Fibroblast of lung (primary cell): ENCODE measurements at regions not wholly inside any gene's neighbourhood (a gene's known extent, or its start where the extent isn't known, plus 50 kb on each side); places are given as distances from the start of the nearest gene placed in this dataset.
"Not testable (repeated sequence)": the region's sequence is repeated elsewhere in the genome, so short reads cannot be mapped to it uniquely, and the experiment has no call there.

ENCODE experiments used
- DNase-seq, 2 donors: peaks; one replicate each; pipeline versions ENCODE4 v3.0.0 to v3.0.0-alpha.2; 2010; ENCODE audit warnings: low read depth in 2 of 2
- H2AFZ ChIP-seq: 2 replicates; pipeline ENCODE4 v1.5.1; 2012; ENCODE audit warnings: low read length, control low read depth, inconsistent platforms
- H3K27ac ChIP-seq: 2 replicates; pipeline ENCODE4 v1.5.1; 2011; ENCODE audit warnings: low read length, control low read depth; ENCODE audit not compliant: insufficient read depth
- H3K27me3 ChIP-seq: 2 replicates; pipeline ENCODE4 v1.5.1; 2011; ENCODE audit warnings: mild to moderate bottlenecking, low read length; ENCODE audit not compliant: control insufficient read depth, insufficient read depth
- H3K36me3 ChIP-seq: 2 replicates; pipeline ENCODE4 v1.5.1; 2011; ENCODE audit warnings: low read length; ENCODE audit not compliant: control insufficient read depth, insufficient read depth
- H3K4me1 ChIP-seq: 2 replicates; pipeline ENCODE4 v1.5.1; 2011; ENCODE audit warnings: low read length; ENCODE audit not compliant: control insufficient read depth, insufficient read depth; ENCODE audit errors: extremely low read depth
- H3K4me2 ChIP-seq: 2 replicates; pipeline ENCODE4 v1.5.1; 2011; ENCODE audit warnings: low read length, control low read depth; ENCODE audit not compliant: insufficient read depth; ENCODE audit errors: extremely low read depth
- H3K4me3 ChIP-seq, 4 experiments: fragments of 200-600 bp in 1 of 4; sonication (generic) in 1 of 4; replicated peaks in 1 of 4; 2 replicates each; pipeline ENCODE4 v1.5.1; 2011 to 2016; ENCODE audit warnings: low read length in 4 of 4, low read depth in 3 of 4, mild to moderate bottlenecking in 3 of 4, control low read depth in 2 of 4, inconsistent platforms in 1 of 4, mixed read lengths in 1 of 4; ENCODE audit not compliant: insufficient read depth in 1 of 4; ENCODE audit errors: control extremely low read depth in 1 of 4
- H3K79me2 ChIP-seq: 2 replicates; pipeline ENCODE4 v1.5.1; 2012; ENCODE audit warnings: mild to moderate bottlenecking, low read length, inconsistent platforms; ENCODE audit not compliant: control insufficient read depth, insufficient read depth
- H3K9ac ChIP-seq: 2 replicates; pipeline ENCODE4 v1.5.1; 2011; ENCODE audit warnings: mild to moderate bottlenecking, low read length, control low read depth; ENCODE audit not compliant: insufficient read depth
- H3K9me3 ChIP-seq: 2 replicates; pipeline ENCODE4 v1.5.1; 2012; ENCODE audit warnings: low read depth, low read length; ENCODE audit not compliant: control insufficient read depth, insufficient read depth
- H4K20me1 ChIP-seq: 2 replicates; pipeline ENCODE4 v1.5.1; 2011; ENCODE audit warnings: low read length; ENCODE audit not compliant: control insufficient read depth, insufficient read depth; ENCODE audit errors: extremely low read depth

GRCh38 chr1:121008512-121009215 is 119.1 kb downstream of the PPIAL4A start:
- not testable (repeated sequence) for H3K27ac ChIP-seq, H3K4me1 ChIP-seq, H3K4me3 ChIP-seq, H2AFZ ChIP-seq, H3K9me3 ChIP-seq, H4K20me1 ChIP-seq, H3K36me3 ChIP-seq, H3K4me2 ChIP-seq, H3K27me3 ChIP-seq, DNase-seq, H3K79me2 ChIP-seq, H3K9ac ChIP-seq

- not testable (repeated sequence) for H3K79me2 ChIP-seq, H2AFZ ChIP-seq, H3K27me3 ChIP-seq, H3K4me3 ChIP-seq, H4K20me1 ChIP-seq, H3K36me3 ChIP-seq, H3K9me3 ChIP-seq, H3K4me2 ChIP-seq, H3K9ac ChIP-seq, H3K4me1 ChIP-seq, H3K27ac ChIP-seq
- peak in 1 of 2 donors; percentile 1 for DNase-seq
Measured at GRCh38 chr1:121009216-121010057, 119.9 kb downstream of the PPIAL4A start.

DNA sequence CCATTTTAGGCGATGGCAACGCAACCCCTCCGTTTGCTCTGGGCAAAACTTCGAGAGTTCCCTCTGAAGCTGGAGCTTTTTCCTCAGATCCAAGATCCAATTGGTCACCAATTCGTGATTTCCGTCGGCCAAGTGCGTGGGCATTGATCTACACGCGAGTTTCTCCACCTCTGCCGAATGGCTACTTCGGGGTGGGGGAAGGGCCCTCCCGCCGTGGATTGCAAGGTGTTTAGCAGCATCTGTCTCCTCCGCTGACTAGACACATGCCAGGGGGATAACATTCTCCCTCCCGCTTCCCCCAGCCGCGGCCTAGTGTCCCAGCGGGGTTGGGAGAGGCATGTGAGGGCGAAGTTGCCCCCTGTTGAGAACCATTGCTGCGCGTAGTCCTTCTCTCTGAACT is 120.6 kb downstream of the PPIAL4A start:
- not testable (repeated sequence) for H3K4me1 ChIP-seq, H3K4me3 ChIP-seq, H3K27me3 ChIP-seq, H3K9me3 ChIP-seq, H3K36me3 ChIP-seq, H3K79me2 ChIP-seq, DNase-seq, H3K27ac ChIP-seq, H3K9ac ChIP-seq, H3K4me2 ChIP-seq, H4K20me1 ChIP-seq, H2AFZ ChIP-seq

DNA sequence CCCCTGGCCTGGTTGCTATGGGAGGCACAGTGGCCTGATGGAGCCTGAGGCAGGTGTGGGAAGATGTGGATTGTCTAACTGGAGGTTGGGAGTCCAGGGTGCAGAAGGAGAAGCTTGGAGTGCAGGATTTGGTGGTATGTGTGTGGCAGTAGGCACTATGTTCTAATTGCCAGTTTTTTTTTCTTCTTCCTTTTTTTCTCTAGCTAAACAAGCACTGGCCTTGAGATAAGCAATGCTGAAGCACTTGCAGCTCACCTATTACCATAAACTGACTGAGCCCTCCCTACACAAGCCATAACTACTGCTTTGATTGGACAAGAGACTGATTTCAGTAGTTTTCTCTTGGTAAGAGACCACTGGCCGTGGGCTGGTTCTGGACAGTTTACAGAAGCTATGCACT is 123.6 kb downstream of the PPIAL4A start:
- DNase-seq, H3K4me1 ChIP-seq, H3K27ac ChIP-seq: not testable (repeated sequence)

GRCh38 chr1:121016182-121017028 is 126.8 kb downstream of the PPIAL4A start:
- not testable (repeated sequence) for H3K4me3 ChIP-seq, H3K79me2 ChIP-seq, H3K27me3 ChIP-seq, H4K20me1 ChIP-seq, H3K9me3 ChIP-seq, H3K9ac ChIP-seq, H3K27ac ChIP-seq, H3K4me1 ChIP-seq, H3K4me2 ChIP-seq, H2AFZ ChIP-seq, H3K36me3 ChIP-seq
- peak; percentile 70 to 76 for DNase-seq

More for the DNA sequence above, 123.6 kb downstream of the PPIAL4A start:
- not testable (repeated sequence) for H3K9ac ChIP-seq, H3K4me3 ChIP-seq, H4K20me1 ChIP-seq, H3K27me3 ChIP-seq, H3K9me3 ChIP-seq, H3K79me2 ChIP-seq, H2AFZ ChIP-seq, H3K4me2 ChIP-seq, H3K36me3 ChIP-seq
